PFSK-1 (cell line): ENCODE measurements at regions not wholly inside any gene's neighbourhood (a gene's known extent, or its start where the extent isn't known, plus 50 kb on each side); places are given as distances from the start of the nearest gene placed in this dataset.

Source experiments
- POLR2AphosphoS5 ChIP-seq: IDR thresholded peaks from 2 replicates; pipeline ENCODE4 v1.6.1; 2012; ENCODE audit warnings: low read depth, mild to moderate bottlenecking, control low read depth, low read length, moderate library complexity
- TAF1 ChIP-seq: IDR thresholded peaks from 2 replicates; pipeline ENCODE4 v1.6.1; 2012; ENCODE audit warnings: low read length, control low read depth, borderline replicate concordance; ENCODE audit not compliant: insufficient read depth

- TF ChIP-seq TAF1 (no peak), POLR2AphosphoS5 (no peak)
These were observed 155.5 kb downstream of the BUB3 start for GRCh38 chr10:123309731-123310130.
